T-helper 2 cell (primary cell): ENCODE measurements at regions not wholly inside any gene's neighbourhood (a gene's known extent, or its start where the extent isn't known, plus 50 kb on each side); places are given as distances from the start of the nearest gene placed in this dataset.
"Not testable (repeated sequence)": the region's sequence is repeated elsewhere in the genome, so short reads cannot be mapped to it uniquely, and the experiment has no call there.

Experiments used
- DNase-seq, 5 experiments: peaks; one replicate each; pipeline versions ENCODE4 v3.0.0 to v3.0.0-alpha.2; 2012 to 2022

DNA sequence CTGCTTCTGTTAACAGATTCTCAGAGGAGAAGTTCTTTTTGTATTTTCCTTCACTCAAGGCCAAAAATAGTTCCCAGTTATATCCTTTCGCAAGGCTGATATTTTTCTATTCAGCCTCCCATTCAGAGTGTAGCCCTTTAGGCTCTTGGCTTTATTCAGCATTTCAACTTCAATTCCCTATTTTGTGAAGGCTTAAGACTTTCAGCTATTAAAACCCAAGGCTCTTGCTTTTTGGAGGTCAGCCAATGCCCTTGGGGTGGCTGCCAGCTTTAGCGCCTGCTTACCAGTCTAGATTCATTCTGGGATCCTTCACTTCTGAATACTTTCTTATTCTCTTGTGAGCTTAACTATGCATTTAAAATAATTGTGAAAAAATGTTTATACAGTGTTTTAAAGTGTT is 57.3 kb upstream of the ADGRA3 start:
- no peak for DNase-seq

DNA sequence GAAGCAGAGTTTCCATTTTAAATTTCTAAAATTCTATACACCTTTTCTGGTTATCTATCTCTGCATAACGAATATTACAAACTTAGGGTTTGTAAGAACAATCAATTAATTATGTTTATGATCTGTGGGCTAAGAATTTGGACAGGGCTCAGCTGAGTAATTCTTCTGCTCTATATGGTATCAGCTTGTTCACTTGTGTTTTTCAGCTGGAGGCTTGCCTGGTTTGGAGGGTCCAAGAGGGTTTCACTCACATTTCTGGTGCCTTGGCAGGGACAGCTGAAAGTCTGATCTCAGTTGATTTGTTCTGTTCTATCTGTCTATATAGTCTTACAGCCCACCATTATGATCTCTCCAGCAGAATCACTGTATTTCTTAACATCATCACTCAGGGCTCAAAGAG is 57.8 kb upstream of the ADGRA3 start:
- no peak for DNase-seq

DNA sequence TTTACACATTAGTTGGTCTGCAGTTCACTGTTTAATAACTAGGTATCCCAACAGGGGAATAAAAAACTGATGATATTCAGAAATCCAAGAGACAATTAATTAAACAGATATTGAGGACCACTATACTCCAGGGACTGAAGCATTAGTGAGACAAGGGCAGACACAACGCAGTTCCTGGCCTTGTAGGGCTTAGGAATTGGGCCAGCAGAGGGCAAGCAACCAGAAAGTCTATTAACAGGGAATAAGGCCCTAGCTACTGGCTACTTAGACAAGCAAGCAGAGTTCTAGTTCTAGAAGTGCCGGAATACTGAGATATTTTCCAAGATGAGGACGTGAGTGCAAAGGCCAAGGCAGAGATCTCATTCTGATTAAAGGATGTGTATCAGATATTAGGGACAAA is 58.6 kb upstream of the ADGRA3 start:
- no peak for DNase-seq

DNA sequence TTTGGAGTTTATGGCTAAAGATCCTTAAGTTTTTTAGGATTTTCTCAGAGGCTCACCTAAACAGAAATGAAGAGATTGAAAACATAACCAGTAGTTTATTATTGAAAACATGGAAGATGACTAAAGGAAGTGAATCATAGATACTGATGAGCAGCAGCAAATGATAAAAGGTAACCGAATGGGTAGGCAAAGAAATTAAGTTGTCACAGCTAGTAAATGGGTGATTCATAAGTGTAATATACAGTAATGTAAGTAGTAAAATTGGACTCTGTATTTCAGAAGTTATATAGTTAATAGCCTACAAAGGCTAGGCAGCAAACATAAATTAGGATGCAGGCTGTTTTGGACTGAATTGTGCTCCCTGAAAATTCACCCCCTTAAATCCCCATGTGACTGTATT is 59.0 kb upstream of the ADGRA3 start:
- no peak for DNase-seq

DNA sequence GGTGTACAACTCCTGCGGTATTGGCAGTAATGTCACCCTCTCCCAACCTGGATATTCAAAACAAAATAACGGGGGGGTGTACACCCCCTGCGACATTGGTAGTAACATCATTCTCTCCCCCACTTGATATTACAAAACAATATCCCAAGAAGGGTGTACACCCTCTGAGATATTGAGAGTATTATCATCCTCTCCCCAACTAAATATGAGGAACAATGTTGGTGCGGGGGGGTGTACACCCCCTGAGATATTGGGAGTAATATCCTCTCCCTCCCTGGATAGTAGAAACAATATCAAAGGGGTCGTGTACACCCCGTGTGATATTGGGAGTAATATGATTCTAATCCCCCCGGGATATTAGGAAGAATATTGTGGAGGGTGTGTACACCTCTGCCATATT is 71.4 kb upstream of the ADGRA3 start:
- DNase-seq: no peak

DNA sequence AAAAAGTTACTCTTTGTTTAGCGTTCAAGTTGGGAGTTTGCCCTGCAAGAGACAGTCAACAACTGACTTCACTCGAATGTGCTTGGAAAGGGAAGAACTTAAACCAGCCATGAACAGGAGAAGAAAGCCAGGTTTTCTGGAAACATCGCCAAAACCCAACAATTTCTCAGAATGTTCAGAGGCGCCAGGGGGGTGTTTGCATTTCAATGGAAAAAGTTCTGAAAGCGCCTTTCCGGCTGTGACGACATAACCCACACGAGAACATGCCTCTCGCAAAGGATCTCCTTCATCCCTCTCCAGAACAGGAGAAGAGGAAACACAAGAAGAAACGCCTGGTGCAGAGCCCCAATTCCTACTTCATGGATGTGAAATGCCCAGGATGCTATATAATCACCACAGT is 78.1 kb upstream of the ADGRA3 start:
- no peak for DNase-seq

DNA sequence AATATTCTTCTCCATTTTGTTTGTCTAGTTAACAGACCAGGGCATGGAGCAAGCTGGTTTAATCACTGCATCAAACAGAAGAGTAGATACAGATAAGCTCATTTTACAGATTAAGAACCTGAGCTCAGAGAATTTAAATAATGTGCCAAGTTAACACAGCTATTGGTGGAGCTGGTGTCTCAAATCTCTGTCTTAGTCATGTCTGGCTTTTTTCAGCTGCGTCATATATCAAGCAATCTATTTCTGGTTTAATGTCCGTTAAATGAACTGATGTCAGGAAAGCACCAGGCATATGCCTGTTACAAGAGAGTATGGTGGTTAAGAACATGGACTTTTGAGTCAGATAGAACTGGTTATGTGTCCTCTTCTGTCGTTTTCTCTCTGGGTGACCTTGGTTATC is 79.8 kb upstream of the ADGRA3 start:
- peak in 1 of 5 experiments; percentile 90 for DNase-seq

DNA sequence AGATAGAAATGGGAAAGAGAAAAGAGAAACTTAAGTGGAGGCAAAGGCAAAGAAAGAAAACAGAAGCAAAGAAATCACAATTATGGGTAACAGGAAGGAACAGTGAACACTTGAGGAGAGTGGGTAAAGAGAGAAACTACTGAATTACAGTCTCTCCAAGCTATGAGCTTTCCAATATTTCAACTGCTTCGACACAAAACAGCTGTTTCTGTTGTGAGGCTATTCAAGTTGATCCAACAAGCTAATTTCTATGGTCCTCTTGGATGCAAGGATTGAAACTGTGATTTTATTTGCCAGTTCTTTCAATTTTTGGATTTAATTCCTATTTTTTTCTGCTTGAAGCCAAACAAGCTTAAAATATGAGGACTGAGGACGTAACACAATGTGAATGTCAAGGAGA is 80.5 kb upstream of the ADGRA3 start:
- no peak for DNase-seq

DNA sequence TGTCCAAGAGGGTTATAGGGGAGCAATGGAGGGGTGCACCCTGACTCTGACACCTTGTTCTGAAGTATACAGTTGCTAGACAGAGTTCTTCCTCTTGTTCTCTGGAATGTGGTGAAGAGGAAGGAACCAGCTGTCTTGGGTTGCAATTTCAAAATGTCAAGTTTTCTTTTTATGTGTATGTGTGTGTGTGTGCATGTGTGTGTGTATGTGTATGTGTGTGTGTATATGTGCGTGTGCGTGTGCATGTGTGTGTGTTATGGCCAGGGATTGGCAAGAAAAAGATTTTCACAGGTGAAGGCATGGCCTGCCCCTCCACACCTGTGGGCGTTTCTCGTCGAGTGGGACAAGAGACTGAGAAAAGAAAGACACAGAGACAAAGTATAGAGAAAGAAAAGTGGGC is 81.6 kb upstream of the ADGRA3 start:
- no peak for DNase-seq

DNA sequence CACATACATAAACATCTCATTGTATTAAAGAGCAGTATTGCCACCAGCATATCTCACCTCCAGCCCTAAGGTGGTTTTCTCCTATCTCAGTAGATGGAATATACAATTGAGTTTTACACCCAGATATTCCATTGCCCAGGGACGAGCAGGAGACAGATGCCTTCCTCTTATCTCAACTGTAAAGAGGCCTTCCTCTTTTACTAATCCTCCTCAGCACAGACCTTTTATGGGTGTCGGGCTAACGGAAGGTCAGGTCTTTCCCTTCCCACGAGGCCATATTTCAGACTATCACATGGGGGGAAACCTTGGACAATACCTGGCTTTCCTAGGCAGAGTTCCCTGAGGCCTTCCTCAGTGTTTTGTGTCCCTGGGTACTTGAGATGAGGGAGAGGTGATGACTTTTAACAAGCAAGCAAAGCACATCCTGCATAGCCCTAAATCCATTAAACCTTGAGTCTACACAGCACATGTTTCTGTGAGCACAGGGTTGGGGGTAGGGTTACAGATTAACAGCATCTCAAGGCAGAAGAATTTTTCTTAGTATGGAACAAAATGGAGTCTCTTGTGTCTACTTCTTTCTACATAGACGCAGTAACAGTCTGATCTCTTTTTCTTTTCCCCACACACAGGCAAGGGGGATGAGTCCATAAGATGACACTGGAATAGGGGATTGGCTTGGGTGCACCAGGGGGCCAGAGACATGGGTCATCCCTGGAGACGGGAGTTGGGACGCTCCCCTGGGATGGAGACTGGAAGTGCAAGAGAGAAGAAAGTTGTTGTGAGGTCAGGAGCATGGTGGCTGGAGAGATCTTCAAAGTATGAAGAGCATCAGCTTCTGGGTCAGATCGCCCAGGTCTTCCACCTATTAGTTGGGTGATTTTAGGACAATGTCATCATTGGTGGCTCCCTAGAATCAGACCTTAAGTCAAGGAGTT is 82.5 kb upstream of the ADGRA3 start:
- DNase-seq: not testable (repeated sequence)

DNA sequence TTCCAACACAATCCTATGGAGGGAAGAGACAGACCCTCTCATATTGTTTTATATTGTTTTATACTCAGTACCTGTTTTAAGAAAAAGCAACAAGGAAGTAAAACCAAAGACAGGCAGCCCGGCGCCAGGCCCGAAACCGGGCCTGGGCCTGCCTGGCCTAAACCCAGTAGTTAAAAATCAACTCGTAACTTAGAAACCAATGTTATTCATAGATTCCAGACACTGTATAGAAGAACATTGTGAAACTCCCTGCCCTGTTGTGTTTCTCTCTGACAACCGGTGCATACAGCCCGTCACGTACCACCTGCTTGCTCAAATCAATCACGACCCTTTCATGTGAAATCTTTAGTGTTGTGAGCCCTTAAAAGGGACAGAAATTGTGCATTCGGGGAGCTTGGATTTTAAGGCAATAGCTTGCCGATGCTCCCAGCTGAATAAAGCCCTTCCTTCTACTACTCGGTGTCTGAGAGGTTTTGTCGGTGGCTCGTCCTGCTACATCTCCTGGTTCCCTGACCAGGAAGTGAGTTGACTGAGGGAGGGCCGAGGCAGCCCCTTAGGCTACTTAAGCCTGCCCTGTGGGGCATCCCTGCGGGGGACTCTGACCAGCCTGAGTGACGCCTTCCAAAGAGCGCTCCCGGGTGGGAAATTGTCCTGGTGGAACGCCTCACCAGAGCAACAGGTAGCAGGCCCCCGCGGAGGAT is 83.5 kb upstream of the ADGRA3 start:
- not testable (repeated sequence) for DNase-seq

DNA sequence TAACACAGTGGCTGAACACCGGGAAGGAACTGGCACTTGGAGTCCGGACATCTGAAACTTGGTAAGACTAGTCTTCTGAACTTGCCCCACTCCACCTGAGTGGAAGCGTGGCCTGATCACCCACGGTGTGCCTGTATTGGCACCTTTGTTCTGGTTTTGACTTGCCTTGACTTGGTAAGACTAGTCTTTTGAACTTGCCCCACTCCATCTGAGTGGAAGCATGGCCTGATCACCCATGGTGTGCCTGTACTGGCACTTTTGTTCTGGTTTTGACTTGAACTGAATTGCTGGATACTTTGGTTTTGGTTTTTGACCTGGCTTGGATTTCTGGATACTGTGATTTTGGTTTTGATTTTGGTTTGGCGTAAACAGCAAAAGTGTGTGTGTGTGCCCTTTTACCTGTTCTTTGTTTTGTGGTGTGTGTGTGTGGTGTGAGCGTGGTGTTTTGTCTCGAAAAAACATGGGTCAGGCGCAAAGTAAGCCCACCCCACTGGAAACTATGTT is 84.1 kb upstream of the ADGRA3 start:
- not testable (repeated sequence) for DNase-seq

DNA sequence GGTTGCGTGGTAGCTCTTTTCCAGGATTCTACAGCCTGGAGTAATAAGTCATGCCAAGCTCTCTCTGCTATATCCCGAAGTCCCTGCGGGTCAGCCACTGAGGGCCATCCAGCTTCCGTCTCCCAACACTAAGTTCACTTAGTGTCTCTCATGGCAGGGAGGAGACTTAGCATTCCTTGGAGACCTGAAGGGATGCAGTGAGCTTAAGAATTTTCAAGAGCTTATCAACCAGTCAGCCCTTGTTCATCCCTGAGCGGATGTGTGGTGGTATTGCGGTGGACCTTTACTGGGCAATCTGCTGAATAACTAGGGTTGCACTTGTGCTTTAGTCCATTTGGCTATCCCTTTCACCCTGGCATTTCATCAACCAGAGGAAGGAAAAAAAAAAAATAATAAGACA is 85.8 kb upstream of the ADGRA3 start:
- DNase-seq: not testable (repeated sequence)

DNA sequence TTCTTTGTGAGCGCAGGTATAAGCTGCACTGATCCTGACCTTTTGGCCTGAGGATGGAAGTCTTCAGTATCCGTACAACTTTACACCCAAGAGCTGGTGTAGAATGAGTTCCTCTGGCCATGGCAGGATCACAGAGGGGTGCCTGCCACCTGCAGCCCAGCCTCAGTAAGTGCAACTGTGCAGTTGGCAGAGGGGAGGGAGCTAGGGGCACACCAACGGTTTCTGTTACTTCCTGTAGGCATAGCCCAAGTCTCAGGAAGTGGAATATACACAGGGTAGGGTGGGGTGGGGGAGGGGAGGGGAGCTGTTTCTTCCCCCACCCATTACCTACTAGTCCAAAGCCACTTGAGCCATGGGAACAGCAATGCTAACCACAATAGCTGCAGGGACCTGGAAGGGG is 85.4 kb upstream of the GBA3 start:
- DNase-seq: peak in 2 of 5 experiments; percentile 13 to 87

DNA sequence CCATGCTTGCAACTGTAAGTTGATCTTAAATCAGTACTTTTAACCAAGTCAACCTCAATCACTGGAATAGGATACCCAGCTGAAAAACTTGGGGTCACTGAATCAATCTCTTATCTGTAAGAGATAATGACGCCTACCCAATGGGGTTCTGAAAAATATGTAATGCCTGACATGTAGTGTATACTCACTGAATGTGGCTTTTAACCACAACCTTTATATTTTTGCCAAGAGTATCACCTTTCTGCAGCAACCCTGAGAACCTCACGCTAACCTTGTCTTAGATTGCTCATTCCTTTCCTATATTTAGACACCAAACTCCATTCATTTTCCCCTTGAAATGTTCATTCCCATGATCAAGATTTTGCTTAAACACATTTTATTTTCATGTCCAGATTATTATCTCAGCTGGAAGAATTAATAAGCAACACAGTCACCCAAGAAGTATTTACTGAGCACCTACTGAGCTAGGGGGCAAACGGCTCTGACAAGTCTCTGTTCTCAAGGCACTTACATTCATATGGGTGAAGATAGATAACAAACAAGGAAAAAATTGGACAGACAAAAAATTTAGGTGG is 82.7 kb upstream of the GBA3 start:
- peak in 1 of 5 experiments; percentile 77 for DNase-seq

DNA sequence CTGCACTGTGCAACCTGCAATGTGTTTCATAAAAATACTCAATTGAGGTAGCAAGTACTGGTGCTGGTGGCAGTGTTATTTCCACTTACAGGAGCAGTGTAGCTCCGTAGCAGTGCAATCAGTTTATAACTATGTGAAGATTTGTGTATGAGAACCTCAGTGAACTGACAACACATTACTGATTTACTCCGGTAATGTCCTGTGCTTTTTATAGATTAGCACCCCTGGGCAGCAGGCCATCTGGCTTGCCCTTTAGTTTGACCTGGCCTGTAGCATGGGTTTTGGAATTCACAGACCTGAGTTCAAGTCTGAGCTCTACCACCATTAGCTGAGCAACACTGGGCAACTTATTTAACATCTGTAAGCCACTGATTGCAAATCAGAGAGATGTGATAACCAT is 78.6 kb upstream of the GBA3 start:
- no peak for DNase-seq

DNA sequence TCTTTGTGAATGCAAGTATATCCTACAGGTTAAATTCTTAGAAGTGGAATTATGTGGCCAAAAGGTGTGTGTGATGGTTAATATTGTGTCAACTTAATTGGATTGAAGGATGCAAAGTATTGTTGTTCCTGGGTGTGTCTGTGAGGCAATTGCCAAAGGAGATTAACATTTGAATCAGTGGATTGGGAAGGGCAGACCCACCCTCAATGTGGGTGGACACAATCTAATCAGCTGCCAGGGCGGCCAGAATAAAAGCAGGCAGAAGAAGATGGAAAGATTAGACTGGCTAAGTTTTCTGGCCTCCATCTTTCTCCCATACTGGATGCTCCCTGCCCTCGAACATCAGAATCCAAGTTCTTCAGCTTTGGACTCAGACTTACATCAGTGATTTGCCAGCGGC is 76.2 kb upstream of the GBA3 start:
- DNase-seq: no peak

DNA sequence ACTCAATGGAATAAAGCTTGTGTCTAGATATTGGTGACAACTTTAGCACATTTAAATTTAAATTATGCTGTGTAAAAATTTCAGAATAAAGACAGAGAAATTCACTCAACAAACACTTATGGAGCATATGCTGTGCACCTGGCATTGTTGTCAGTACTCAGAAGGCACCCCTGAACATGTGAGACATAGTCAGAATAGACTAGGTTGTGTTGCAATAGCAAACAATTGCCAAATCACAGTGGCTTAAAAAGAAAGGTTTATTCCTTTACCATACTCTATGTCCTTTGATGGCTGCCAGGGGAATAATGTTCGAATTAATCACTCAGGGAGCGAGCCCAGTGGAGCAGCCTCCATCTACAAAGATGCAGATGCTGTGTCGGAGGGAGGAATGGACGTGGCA is 72.6 kb upstream of the GBA3 start:
- DNase-seq: not testable (repeated sequence)

DNA sequence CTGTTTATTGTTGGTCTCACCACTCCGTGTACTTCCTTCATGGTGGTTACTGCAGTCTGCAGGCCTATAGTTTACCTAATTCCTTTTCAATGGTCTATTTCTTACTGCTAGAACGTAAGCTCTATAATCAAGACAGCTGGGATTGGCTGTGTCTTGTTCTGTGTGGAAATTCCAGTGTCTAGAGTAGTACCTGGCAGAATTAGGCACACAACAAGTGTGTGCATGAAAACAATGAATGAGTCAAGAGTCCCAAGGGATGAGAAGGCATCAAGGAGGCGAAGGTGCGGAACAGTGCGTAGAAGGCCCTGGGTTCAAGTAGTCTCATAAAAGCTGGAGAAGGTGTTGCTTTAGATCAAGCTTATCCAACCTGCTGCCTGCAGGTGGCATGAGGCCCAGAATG is 70.8 kb upstream of the GBA3 start:
- not testable (repeated sequence) for DNase-seq

DNA sequence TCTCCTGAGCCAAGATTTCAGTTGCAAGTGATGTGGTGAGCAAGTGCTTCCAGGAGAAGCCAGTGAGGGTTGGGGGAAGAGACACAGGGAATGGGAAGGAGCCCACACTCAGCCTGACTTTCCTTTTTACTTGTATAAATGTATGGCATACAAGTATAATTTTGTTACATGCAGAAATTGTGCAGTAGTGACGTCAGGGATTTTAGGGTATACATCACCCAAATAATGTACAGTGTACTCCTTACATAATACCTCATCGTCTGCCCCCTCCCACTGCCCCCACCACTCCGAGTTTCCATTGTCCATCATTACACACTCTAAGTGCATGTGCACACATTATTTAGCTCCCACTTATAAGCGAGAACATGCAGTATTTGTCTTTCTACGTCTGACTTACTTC is 68.7 kb upstream of the GBA3 start:
- DNase-seq: not testable (repeated sequence)

DNA sequence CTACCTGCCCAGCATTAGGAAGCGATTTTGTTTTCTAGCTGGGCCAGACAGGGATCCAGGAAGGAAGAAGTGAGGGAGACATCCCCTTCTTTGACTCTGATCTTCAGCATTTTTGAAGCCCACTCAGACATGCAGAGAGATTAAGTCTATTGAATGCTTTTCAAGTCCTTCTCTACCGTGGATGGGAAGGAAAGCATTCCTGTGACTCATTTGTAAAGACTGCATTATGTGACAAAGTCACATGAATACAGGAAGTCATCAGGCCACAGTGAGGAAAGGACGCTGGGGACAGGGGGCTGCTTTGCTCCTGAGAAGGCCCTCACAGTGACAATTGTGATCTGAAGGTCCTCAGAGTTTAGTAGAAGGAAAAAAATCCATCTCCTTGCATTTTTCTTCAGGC is 67.4 kb upstream of the GBA3 start:
- DNase-seq: no peak

DNA sequence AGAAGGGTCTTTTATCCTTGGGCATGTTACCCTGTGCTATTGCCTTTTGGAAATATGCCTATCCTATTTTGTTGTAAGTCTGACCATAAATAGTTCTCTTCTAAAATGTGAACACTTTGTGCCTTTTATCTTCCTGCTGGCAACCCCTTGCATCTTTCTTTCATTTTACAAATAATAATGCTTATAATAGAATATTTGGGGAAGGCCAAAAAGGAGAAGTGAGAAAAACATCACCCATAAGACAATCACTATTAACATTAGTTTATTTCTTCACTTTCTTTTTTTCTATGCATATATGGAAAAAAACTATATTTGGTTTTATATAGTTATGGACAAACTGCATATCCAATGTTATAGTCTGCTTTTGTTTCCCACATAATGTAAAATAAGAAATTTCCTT is 64.9 kb upstream of the GBA3 start:
- not testable (repeated sequence) for DNase-seq

DNA sequence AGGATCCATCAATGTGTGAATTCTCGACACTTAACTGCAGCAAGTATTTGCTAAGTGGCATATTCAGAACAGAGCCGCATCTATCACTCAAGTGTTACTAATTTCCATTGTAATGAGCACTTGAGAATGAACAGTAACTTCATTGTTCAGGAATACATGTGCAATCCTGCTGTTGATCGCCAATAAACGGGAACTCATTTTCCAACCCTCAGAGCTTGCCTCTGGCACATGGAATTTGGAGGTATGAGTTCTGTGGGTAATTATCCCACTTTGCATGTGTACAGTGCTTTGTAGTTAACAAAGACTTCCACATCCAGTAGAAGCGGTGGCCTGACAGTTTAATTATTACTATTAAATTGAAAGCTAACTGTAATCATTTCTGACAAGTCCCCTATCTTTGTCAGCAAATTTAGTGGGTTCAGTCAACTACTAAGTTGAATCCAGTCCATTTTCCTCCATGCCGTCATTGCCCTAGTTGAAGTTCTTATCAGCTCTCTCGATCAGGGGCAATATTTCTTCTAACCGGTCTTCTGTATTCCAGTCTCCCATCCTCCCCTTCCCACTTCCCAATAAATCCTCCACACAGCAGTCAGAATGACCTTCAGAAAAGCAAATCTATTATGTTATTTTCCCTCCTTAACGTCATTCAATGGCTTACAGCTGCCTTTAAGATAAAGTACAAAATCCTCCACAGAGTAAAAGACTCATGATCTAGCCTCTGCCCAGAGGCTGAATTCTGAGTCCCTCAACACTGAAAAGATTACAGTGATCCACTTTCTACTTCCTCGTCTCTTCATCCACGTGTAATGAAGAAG is 62.4 kb upstream of the GBA3 start:
- not testable (repeated sequence) for DNase-seq
